Fibroblast of villous mesenchyme (primary cell): ENCODE measurements at regions not wholly inside any gene's neighbourhood (a gene's known extent, or its start where the extent isn't known, plus 50 kb on each side); places are given as distances from the start of the nearest gene placed in this dataset.

Experiments used
- DNase-seq: peaks from one replicate; pipeline ENCODE4 v3.0.0-alpha.2; 2010; ENCODE audit warnings: low read depth
- H3K4me3 ChIP-seq: 2 replicates; pipeline ENCODE4 v1.5.1; 2011; ENCODE audit warnings: low read depth, mild to moderate bottlenecking, low read length
- CTCF ChIP-seq: IDR thresholded peaks from 2 replicates; pipeline ENCODE4 v1.5.1; 2012; ENCODE audit warnings: low read depth, mild to moderate bottlenecking, low read length; ENCODE audit not compliant: insufficient read depth

DNA sequence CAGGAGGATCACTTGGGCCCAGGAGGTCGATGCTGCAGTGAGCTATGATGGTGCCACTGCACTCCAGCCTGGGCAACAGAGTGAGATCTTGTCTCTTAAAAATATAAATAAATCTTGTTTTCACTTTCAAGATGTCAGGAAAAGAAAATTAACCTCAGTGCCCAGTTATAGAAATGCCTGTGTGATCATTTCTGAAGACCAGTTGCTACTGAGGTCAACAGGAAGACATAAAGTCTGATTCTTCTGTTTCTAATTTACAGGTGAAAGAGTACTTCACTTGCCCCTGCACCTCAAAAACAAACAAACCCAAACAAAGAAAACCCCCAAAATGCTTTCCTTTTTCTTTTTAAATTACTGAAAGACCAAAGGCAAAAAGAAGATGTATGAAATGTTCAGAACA lies 174.3 kb upstream of the NBEA start:
- H3K4me3 ChIP-seq: no peak overlapping the region
- DNase-seq: no peak
- TF ChIP-seq CTCF: no peak

DNA sequence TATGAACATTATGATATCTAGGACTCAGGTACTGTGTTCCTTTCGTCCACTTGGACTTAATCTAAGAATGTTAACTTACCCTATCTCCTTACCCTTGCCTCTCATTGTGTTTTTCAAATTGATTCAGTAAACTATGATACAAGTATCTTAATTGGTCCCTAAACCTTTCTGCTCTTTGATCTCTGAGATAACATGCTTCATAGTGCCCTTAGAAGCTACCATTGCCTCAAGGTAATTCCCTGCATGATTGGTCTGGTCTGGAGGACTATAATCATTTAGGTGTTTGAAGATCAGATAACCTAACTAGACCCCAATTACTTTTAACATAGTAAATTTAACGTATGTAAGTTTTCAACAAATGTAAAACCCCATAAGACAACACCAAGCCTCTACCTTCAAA lies 169.9 kb upstream of the NBEA start:
- DNase-seq: no peak
- TF ChIP-seq CTCF: no peak
- no peak overlapping the region for H3K4me3 ChIP-seq

GRCh38 chr13:34772881-34773280 lies 169.2 kb upstream of the NBEA start:
- no peak for DNase-seq
- H3K4me3 ChIP-seq: no peak overlapping the region
- no peak for TF ChIP-seq CTCF

DNA sequence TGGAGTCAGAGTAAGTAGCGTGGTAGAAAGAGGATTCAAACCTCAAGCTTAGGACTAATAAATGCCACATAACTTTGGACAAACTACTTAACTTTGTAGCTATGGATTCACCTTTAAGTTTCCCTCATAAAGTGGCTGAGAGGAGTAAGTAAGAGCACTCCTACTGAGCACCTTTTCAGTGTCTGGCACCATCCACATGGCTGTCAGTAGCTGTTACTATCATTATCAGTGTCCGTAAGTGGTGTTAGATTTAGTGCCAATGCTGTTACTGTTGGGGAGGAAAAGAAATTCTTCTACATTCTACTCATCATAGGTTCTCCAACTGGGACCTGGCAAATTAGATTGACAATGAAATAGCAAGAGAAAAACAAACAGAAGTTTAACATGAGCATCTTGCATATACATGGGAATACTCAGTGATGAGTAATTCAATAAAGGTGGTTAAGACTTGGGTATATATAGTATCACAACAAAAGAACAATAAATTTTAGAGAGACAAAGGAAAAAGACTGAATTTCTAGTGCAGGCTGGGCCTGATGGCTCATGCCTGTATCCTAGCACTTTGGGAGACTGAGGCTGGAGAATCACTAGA lies 165.6 kb upstream of the NBEA start:
- no peak for TF ChIP-seq CTCF
- H3K4me3 ChIP-seq: no peak overlapping the region
- no peak for DNase-seq

DNA sequence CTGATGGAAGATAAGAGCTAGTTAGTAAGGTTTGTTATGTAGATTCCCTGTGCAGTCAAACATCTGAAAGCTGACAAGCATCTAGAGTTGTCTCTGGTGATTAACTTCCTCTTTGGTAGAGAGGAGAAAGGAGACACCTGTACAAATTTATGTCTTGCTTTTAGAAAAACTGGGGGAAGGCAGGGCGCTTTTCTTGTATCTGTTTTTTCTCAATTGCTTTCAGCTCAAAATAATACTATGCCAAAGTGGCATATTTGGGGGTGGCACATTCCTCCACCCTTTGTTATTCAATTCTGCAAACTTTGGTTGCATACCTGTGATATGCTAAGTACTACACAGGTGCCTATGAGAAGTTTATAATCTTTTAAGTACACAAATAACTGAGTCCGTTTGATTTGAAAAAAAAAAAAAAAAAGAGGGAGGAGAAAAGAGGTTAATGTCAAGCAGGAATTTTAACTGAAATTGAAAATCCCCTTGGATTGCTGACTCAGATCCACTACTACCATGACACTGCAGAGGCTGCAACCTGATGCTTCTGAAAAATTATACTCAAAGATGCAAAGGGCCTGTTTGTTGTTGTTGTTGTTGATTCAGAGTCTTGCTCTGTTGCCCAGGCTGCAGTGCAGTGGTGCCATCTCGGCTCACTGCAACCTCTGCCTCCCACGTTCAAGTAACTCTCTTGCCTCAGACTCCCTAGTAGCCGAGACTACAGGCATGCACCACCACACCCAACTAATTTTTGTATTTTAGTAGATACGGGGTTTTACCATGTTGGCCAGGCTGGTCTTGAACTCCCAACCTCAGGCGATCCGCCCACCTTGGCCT lies 164.8 kb upstream of the NBEA start:
- no peak for DNase-seq
- no peak overlapping the region for H3K4me3 ChIP-seq
- no peak for TF ChIP-seq CTCF

DNA sequence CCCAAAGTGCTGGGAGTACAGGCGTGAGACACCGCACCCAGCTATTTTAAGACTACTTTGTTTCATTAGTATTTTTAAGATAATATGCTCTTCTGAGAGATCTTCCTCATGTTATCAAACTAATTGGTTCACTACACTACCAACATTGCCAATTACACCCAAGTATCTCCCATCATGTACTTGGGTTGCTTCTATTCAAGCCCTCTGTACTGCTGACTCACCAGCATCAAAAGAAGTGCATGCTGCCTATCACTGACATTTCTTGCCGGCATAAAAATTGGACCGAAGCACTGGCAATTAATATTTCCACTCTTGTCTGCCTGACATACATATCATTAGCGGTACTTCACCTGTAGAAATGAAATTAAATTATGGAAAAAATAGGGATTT lies 164.2 kb upstream of the NBEA start:
- no peak overlapping the region for H3K4me3 ChIP-seq
- no peak for TF ChIP-seq CTCF
- no peak for DNase-seq
